HG02623 (cell line): ENCODE measurements at regions not wholly inside any gene's neighbourhood (a gene's known extent, or its start where the extent isn't known, plus 50 kb on each side); places are given as distances from the start of the nearest gene placed in this dataset.
"Not testable (repeated sequence)": the region's sequence is repeated elsewhere in the genome, so short reads cannot be mapped to it uniquely, and the experiment has no call there.

Experiments used
- ATAC-seq: cut with Tn5 transposase; IDR thresholded peaks from one replicate; pipeline ENCODE4 v1.9.1; 2021; ENCODE audit warnings: moderate library complexity; ENCODE audit not compliant: unreplicated experiment

DNA sequence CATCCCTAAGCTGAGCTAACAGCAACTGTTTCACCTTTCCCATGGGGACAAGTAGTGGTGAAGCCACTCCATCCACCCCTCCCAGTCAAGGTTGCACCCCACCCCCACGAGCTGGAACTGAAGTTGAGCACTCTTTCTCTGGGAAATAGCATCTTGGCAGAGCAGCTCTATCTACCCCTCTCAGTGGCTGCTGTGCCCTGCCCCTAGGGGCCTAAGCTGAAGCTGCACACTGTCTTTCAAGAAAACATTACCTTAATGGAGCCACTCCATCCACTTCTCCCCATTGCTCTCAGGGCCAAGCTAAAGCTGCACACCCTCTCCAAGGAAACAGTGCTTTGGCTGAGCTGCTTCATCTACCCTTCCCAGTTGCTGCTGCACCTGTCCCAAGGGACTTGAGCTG, 170.6 kb upstream of the CCDC196 start:
- ATAC-seq = no peak

DNA sequence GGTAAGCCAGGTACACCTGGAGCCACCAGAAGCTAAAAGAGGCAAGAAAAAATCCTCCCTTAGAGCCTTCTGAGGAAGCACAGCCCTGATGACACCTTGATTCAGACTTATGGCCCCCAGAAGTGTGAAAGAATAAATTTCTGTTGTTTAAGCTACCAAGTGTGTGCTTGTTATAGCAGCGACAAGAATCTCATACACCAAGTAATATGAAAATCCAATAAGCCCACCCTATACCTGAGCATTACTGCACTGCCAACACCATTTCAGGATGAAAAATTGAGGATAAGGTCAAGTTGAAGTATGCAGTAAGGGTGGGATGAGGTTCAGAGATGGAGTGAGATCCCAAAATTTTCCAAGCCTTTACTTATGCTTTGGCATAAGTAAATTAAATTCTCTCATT, 163.6 kb upstream of the CCDC196 start:
- no peak for ATAC-seq

DNA sequence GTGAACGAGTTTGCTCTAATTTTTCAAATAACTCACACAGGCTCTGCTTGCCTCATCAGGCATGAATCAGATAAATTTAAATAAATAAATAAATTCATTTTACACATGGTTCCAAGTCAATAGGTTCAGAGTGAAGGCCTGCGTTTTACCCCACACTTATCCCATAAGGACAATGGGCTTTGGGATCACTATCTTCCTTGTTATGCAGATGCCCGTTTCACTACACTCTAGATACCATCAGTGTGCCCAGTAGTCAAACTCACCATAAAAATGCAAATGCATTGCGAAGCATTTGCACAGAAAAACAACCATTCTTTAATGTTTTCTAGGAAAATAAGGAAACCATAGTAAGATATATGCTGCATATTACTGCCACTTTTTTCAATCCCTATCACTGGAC, 155.9 kb upstream of the CCDC196 start:
- ATAC-seq = no peak

DNA sequence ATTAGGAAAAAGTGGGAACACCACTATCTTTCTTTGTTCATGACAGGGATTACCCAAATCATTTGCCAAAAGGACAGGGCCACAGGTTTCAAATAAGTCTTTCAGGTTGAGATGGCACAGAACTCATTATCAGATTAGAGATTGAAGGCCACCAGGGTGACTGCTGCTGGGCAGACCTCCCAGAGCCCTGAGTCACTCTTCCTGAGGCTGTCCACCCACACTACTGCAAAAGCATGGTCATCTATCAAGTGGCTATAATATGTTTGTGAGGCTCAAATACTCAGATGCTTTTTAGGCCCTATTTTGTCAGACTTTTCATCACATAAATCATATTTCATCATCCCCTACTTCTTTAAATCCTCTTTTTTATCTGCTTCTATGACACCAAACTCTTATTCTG, 155.3 kb upstream of the CCDC196 start:
- no peak for ATAC-seq

DNA sequence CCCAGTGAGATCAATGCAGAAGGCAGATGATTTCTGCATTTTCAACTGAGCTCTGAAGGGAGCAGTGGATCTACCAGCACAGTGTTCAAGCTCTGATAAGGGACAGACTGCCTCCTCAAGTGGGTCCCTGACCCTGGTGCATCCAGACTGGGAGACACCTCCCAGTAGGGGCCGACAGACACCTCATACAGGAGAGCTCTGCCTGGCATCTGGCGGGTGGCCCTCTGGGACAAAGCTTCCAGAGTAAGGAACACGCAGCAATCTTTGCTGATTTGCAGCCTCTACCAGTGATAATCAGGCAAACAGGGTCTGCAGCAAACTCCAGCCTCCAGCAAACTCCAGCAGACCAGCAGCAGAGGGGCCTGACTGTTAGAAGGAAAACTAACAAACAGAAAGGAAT, 152.9 kb upstream of the CCDC196 start:
- ATAC-seq = not testable (repeated sequence)

DNA sequence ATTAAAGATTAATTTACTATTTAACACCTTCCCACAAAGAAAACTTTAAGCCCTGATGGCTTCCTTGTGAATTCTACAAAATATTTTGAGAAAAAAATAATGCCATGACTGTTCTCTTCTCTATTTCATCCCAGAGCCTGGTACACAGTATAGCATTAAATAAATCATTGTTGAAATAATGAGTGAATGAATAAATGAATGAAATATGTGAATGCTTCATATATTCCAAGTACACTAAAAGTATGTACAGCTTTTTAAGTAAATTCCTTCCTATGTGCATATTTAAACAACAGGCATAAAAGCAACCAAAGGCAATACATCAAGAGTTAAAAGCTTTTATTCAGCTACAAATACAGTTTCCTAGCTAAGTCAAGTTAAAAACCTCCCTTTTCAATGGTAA, 144.9 kb upstream of the CCDC196 start:
- ATAC-seq = no peak

DNA sequence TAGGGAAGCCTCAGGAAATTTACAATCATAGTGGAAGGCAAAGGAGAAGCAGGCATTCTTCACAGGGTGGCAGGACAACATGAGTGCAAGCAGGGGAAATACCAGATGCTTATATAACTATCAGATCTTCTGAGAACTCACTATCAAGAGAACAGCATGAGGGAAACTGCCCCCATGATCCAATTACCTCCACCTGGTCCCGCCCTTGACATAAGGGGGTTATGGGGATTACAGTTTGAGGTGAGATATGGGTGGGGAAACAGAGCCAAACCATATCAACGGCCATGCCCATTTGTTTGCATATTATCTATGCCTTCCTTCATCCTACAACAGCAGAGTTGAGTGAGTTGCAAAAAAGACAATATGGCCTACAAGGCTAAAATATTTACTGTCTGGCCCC, 140.2 kb upstream of the CCDC196 start:
- ATAC-seq = no peak

DNA sequence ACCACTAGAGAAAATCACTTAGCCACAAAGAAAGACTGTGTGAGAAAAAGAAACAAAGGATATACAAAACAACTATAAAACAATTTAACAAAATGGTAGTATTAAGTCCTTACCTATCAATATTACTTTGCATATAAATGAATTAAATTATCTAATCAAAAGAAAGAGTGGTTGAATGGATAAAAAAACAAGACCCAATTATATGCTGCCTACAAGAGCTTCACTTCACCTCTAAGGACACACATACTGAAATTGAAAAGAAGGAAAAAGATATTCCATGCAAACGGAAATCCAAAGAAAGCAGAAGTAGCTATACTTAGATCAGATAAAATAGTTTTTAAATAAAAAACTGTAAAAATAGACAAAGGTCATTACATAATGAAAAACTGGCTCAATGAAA, 134.9 kb upstream of the CCDC196 start:
- ATAC-seq = no peak

DNA sequence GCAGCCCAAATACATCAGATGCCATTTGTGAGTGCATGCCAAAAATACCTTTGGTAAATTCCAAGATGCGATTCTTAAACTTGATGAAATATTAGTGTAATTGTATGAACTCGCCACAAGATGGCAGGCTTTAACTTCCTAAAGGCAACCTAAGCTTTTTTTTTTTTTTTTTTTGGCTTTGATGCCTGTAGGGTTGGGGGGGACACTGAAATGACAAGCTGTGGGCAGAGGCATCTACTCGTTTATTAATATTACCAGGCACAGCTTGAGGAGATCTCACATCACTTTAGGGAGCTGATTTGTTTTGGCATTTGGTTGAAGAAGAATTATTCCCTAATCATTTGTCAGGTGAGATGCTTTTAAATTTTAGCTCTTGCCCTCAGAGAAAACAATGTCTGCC, 126.7 kb upstream of the CCDC196 start:
- no peak for ATAC-seq

DNA sequence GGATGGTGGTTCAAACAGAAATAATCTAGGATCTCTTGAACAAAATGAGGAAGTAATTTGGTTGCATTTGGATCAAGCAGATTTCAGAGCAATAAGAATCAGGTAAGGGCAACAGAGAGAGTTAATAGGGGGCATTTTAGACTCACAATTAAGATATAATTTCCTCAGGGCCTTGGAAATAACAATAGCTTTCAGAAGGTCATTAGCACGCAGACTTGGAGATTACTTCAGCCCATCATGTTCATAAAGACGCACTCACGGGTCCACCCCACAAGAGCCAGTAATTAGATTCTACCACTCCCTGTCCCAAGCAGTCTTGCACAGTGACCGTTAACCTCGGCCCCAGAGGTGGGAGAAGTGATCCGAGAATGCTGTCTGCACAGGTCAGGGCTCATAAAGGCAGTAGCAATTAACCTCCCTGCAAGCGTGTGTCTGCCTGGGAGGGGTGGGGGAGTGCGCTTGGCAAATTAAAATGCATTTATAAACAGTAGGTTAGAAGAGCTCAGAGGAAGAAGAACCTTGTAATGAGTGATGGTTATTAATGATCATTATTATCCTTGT, 125.7 kb upstream of the CCDC196 start:
- no peak for ATAC-seq

DNA sequence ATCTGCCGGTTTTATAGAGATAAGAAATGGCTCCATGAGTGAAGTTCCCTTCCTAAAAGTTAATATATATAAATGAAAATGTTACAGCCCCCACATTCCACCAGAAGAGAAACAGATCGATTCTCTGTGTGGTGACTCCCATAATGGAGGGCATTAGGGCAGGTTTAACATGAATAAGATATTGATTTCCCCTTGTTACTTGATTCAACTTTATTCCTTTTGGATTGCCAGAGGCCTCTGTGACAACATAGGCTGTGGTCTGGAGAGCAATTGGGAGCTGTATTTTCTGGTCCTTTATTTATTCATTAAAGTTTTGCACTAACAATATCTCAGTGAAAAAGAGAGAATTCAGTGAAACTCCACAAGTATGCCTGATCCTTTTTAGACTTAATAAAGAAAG, 125.2 kb upstream of the CCDC196 start:
- no peak for ATAC-seq

DNA sequence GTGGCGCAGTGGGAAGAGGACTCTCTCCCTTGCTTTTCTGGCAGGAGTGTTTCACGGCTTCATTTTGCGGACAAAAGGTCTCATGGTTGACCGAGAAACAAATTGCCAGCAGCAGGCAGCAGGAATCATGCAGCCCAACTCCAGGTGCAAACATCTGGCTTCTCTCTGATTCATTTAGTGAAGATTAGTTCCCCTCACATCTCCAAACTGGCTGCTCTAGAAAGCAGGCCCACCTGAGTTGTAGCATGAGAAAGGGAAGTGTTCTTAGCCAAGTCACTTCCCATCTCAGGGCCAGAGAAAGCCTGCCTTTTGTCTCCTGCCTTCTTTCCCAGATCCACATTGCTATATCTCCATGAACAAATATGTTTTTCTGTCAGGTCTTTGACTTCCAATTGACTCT, 120.8 kb upstream of the CCDC196 start:
- peak; percentile 52 for ATAC-seq

DNA sequence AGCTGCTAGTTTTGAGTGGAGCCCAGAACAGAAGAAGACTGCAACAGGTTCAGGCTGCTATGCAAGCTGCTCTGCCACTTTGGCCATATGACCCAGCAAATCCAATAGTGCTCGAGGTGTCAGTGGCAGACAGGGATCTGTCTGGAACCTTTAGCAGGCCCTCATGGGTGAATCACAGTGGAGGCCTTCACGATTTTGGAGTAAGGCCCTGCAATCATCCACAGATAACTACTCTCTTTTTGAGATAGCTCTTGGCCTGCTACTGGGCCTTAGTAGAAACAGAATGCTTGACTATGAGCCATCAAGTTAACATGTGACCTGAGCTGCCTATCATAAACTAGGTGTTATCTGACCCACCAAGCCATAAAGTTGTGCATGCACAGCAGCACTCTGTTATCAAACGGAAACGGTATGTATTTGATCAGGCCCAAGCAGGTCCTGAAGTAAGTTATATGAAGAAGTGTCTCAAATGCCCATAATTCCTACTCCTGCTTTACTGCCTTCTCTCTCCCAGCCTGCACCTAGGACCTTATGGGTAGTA, 116.9 kb upstream of the CCDC196 start:
- no peak for ATAC-seq

DNA sequence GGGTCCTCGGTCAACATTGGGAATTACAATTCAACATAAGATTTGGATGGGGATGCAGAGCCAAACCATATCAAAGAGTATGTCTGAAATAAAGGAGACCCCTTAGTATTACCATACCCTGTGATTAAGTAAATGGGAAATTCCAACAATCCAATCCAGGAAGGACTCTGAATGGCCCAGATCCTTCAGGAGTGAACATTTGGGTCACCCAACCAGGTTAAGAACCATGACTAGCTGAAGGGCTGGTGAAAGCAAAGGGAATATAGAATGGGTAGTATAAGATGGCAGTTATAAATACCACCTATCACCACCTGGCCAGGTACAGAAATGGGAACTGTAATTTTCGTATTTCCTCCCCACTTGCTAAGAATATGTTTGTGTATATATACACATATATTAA, 114.4 kb upstream of the CCDC196 start:
- ATAC-seq = no peak

DNA sequence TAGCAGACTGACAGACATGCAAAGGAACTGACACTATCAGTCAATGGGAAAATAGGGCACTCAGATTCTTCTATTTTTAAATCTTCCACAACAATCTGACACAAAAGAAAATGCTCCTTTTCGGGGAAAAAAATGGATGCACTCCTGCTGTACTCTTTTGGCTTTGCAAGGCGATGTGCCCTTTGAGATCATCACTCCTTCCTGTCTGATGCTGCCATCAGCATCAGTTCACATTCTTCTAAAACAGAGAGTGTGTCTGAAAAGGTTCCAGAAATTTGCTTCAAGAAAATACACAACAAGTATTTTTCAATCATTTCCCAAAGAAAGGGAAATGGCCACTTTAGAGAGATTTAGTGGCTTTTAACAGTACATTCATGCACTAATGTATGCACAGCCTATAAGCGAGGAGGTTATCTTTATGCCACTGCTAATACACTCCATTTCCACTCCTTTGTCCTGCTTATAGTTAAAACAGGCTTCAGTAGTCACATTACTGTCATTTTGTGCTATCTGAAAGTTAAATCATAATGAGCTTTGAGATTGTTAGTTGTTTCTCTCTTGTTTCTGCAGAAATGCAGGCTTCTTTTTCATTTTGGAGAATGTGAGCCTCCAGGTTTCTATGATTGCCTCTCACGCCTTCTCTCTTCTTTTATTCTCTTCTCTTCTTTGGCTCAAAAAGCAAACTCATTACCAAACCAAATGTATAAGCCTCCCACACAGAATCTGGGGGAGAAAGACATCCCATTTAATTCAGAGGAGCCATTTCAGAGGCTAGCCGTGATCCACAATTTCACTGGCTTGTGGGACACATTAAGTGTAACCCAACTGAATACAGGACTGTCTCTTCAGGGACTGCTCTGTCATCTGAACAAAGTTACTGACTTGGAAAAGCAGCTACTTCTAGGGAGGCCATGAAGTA, 110.9 kb upstream of the CCDC196 start:
- ATAC-seq = no peak

DNA sequence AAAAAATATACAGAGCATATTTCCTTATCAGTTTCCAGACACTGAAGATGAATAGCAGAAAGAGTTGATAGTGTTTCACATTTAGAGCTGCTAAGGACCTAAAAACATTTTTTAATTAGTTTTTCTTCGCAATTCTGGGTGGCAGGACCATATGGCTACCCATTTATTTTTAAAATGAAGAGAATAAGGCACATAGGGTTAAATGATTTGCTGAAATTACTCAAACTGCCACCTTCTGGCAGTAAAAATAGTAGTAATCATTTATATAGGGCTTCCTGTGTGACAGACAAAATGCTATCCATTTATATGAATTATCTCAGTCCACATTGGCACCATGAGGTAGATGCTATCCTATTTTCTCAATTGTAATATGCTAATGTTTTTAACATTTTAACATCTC, 108.6 kb upstream of the CCDC196 start:
- ATAC-seq = no peak

DNA sequence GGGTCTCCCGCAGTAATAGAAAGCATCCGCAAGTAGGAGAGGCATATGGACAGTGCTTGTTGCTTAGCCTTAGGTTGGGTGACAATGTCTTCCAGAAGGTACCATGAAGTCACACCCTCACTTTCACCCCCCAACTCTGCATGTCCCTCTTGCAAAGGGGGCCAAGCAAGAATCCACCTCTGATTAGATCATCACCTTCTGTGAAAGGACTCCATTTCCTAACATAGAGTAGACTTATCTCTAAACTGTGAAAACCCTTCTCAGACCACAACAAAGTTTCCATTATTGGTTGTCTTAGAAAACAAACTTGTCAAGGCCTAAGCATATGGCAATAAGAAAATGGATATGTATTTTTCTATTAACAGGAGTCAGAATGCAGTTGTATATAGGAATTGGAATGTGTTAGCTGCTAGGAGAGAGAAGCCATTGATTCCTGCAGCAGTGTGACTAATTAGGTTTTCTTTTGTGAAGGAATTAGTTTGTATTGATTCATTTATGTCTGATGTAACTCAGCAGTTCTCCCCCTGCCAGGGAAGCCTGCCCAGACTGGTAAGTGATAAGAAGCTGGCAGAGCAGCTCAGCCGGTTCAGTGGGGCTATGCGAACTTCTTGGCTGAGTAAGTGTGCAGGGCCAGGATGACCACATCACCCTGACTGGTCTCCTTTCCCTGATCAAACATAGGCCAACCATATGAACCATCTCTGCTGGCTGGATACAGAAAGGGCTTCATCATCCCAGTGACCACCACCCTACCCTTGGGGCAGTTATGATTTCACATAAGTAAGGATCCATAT, 107.3 kb upstream of the CCDC196 start:
- ATAC-seq = no peak

DNA sequence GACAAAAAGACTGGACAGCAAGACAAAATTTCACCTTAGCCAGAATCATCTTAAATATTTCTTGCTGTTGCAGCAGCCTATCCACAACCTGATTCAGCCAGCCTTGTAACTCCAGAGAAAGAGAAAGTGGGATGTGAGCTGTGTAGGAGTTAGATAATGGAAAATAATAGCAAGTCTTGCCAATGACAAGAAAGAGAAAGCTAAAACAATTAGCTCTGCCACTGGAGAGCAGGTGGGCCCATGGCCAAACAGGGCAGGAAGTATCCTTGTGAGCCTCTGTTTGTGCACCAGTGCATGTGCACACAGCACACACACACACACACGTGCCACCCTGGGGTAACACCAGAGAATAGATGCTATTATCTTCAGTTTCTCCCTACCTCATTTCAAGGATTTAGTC, 106.0 kb upstream of the CCDC196 start:
- no peak for ATAC-seq

DNA sequence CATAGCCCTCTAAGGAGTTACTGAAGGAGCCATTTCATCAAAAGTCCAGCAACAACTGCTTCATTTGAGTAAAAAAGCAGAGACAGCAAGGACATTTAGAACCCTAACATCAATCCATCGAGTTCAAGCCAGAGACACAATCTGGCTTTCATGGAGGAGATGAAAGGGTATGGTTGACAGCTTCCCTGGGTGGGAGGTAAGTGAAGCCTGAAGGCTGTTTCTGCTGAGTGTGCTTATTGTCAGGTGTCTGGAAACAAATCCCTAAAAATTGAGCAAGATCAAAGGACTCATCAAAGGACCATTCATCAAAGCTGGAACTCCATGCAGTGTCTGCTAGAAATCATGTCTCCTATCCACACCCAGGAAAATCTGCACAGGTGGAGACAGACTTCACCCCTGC, 104.4 kb upstream of the CCDC196 start:
- no peak for ATAC-seq

DNA sequence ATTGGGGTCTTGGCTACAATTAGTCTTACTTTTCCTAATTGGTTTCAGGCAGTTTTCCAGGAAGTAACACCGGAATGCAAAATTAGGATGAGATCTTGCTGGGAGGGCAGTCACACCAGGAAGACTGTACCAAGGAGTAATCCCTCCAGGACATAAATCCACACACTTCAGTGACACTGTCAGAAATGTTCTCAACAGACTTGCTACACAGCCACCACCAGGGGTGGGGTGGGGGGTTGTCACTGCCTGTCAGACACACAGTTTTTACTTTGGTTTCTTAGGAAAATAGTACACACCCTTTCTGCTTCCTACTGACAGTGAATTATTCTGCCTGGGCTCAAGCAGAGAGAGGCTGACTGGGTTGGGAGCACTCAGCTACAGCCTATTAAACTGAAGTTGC, 102.9 kb upstream of the CCDC196 start:
- no peak for ATAC-seq

DNA sequence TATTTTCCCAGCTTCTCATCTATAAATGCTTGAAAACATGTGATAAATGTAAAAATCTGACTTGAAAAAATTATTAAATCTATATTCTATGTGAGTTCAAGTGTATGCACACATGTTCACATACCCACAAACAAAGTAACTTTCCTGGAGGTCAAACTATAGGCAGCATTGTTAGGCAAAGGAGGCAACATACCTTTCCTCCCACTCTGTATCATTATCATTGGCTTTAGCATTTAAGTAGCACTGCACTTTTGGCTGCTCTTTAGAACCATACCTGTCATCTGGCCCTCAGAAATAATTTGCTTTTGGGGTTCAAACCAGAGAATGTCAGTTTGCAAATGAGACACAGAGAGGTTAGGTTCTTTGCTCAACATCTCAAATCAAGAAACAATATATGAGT, 102.4 kb upstream of the CCDC196 start:
- no peak for ATAC-seq

DNA sequence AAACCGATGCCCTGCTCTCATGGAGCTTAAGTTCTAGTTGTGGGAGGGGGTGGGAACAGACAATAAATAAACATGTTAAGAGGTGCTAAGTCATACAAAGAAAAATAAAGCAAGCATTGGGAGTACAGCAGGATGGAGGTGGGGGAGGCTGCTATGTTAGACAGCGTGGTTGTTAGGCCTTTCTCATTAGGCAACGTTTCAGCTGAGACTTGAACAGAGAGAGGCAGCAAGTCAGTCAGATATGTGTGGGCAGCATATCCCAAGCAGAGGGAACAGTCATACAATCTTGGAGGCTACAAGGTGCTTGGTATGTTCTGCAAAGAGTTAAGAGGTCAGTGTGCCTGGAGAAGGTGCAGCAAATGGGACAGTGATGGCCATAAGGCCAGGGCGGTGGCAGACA, 97.7 kb upstream of the CCDC196 start:
- ATAC-seq = no peak
